Testis (tissue), 2 donors: ENCODE measurements at regions not wholly inside any gene's neighbourhood (a gene's known extent, or its start where the extent isn't known, plus 50 kb on each side); places are given as distances from the start of the nearest gene placed in this dataset.

Experiments used
- DNase-seq: peaks from one replicate; pipeline ENCODE4 v3.0.0-alpha.2; 2019
- H3K27ac ChIP-seq, 2 donors: fragments of 200-600 bp; sonication (generic); one replicate each; pipeline ENCODE4 v1.5.1; 2019
- H3K27me3 ChIP-seq: fragments of 200-600 bp; sonication (generic); one replicate; pipeline ENCODE4 v1.5.1; 2019
- H3K36me3 ChIP-seq: fragments of 200-600 bp; sonication (generic); one replicate; pipeline ENCODE4 v1.5.1; 2017; ENCODE audit warnings: low read depth; ENCODE audit errors: missing control alignments
- H3K4me1 ChIP-seq: fragments of 200-600 bp; sonication (generic); one replicate; pipeline ENCODE4 v1.5.1; 2019
- H3K4me3 ChIP-seq, 2 donors: fragments of 200-600 bp; sonication (generic); one replicate each; pipeline ENCODE4 v1.5.1; 2017 to 2019
- H3K9me3 ChIP-seq: fragments of 200-600 bp; sonication (generic); one replicate; pipeline ENCODE4 v1.5.1; 2017
- POLR2A ChIP-seq: fragments of 450-650 bp; IDR thresholded peaks from one replicate; pipeline ENCODE4 v1.6.1; 2017; ENCODE audit warnings: antibody characterized with exemption, mild to moderate bottlenecking, moderate library complexity
- WGBS, 2 donors: methylation state at CpG; one replicate each; pipeline ENCODE4 v1.1.5; 2018; 5-methylcytosine and 5-hydroxymethylcytosine counted together
- intact Hi-C: fragments of 100-400 bp; cut with DNase I; formaldehyde crosslinking; loops from one replicate; pipeline ENCODE4 v1.15.1; 2023; ENCODE audit warnings: low total_unique reads
- TF ChIP-seq, protein P1 (sequence below), 3 experiments: fragments of 450-650 bp in 2 of 3; fragments of 200-600 bp in 1 of 3; sonication (generic) in 1 of 3; IDR thresholded peaks; one replicate each; pipeline ENCODE4 v1.5.1; 2016 to 2019; ENCODE audit warnings: antibody characterized with exemption in 3 of 3, mild to moderate bottlenecking in 2 of 3, moderate library complexity in 1 of 3

DNA sequence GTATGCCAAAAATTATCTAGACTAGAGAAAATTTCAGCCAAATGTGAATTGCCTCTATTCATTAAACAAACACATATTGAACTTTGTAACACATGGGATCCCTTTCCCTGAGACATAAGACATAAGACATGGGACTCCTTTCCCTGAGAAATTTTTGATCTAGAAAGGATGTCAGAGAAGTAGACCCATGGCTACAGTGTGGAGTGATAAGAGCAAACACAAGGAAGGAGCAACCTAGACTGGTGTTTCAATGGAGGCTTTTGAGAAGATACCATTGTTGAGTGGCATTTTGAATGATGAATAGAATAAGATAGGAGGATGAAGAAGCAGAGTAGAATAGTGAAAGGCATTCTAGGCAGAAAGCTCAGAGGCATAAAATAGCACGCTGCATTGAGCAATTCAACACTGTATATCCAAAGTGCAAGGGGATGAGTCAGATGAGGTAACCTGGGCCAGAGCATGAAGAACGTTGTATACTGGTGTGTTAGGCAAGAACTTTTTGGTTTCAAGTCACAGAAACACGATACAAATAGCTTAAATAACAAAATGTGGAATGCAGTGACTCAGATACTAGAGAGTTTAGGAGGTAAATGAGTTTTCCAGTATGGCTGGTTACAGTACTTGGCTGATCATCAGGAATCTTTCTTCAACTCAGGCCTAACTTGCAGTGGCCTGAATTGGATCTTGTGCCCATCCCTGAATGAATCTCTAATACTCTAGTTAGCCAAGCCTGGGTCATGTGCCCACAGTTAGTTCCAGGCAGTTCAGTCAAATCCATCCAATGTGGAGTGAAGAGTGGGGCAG, 129.8 kb upstream of the TANK start:
- DNase-seq = no peak
- Histone ChIP-seq H3K27ac (no peak overlapping the region), H3K36me3 (no peaks in the 10 kb centered on the region), H3K4me1 (no peaks in the 10 kb centered on the region), H3K27me3 (no peaks in the 10 kb centered on the region), H3K9me3 (no peaks in the 10 kb centered on the region), H3K4me3 (no peak overlapping the region)
- TF ChIP-seq, protein P1, sequence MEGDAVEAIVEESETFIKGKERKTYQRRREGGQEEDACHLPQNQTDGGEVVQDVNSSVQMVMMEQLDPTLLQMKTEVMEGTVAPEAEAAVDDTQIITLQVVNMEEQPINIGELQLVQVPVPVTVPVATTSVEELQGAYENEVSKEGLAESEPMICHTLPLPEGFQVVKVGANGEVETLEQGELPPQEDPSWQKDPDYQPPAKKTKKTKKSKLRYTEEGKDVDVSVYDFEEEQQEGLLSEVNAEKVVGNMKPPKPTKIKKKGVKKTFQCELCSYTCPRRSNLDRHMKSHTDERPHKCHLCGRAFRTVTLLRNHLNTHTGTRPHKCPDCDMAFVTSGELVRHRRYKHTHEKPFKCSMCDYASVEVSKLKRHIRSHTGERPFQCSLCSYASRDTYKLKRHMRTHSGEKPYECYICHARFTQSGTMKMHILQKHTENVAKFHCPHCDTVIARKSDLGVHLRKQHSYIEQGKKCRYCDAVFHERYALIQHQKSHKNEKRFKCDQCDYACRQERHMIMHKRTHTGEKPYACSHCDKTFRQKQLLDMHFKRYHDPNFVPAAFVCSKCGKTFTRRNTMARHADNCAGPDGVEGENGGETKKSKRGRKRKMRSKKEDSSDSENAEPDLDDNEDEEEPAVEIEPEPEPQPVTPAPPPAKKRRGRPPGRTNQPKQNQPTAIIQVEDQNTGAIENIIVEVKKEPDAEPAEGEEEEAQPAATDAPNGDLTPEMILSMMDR (IDR thresholded peaks at IDR 0.05) = no peak
- no peak for TF ChIP-seq POLR2A
- intact Hi-C loops = no loop called here
- 77 to 86% methylated on average over 3 of the region's 3 CpGs for WGBS, 2 donors

DNA sequence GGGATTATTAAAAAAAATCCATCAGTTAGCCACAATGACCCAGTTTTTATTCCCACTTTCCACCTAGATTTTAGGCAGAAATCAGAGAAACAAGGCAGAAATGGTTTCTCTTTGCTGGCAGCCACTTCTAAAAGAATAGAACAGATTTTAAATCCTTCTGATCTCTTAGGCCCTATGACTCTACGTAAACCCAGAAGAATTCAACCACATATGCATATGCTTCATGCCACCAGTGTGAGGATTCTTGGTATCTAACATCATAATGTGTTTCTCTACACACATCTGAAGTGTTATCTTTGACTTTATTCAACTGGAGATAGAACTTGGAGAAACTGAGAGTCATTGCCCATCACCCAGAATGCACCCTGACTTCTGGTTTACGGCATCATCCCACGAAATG, 128.7 kb upstream of the TANK start:
- H3K4me3 ChIP-seq = no peak overlapping the region
- no peak overlapping the region for H3K27ac ChIP-seq
- H3K4me1 ChIP-seq = no peaks in the 10 kb centered on the region
- no peaks in the 10 kb centered on the region for H3K36me3 ChIP-seq
- H3K27me3 ChIP-seq = no peaks in the 10 kb centered on the region
- TF ChIP-seq, protein P1 (IDR thresholded peaks at IDR 0.05) = no peak
- no peak for TF ChIP-seq POLR2A
- H3K9me3 ChIP-seq = no peaks in the 10 kb centered on the region
- DNase-seq = no peak
- intact Hi-C loops = no loop called here
- 93 to 96% methylated on average over 3 of the region's 3 CpGs for WGBS, 2 donors

DNA sequence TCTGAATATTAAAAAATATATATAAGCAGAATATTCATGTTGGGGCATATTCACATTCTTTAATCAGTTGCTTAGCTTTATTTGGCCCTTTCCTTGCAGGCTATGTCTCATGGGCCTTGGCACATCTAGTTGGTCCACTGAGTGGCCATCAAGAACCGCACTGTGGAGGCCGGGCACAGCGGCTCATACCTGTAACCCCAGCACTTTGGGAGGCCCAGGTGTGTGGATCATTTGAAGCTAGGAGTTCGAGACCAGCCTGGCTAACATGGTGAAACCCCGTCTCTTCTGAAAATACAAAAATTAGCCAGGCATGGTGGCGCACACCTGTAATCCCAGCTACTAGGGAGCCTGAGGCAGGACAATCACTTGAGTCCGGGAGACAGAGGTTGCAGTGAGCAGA, 127.6 kb upstream of the TANK start:
- intact Hi-C loops = no loop called here
- DNase-seq = no peak
- Histone ChIP-seq H3K27me3 (no peaks in the 10 kb centered on the region), H3K36me3 (no peaks in the 10 kb centered on the region), H3K9me3 (no peaks in the 10 kb centered on the region), H3K4me1 (no peaks in the 10 kb centered on the region), H3K27ac (no peak overlapping the region), H3K4me3 (no peak overlapping the region)
- no peak for TF ChIP-seq POLR2A
- TF ChIP-seq, protein P1 (IDR thresholded peaks at IDR 0.05) = no peak
- WGBS, 2 donors = 92 to 98% methylated on average over 7 of the region's 7 CpGs

DNA sequence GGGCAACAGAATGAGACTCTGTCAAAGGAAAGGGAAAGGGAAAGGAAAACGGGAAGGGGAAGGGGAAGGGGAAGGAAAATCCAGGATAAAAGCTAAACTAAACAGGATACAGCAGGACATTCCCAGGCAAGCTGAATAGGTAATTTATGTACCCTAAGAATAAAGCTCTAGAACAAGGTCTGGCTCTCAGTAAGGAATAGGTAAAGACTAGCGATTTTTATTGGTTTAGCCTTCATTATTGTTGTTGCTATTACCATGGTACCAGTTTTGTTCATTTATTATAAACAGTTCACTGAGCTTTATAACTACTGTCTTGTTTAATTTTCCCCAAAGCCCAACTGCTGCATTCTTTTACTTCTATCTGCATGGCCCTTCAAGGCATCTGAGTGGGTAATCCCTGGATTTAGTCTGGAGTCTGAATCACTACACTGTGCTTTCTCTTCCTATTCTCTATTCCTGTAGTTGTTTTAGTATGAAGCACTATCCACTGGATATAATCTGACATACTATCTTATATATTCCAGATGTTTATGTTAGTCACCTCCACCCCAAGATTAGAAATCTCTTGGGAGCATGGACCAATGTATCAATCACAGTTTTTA, 127.1 kb upstream of the TANK start:
- H3K27ac ChIP-seq = no peak overlapping the region
- H3K9me3 ChIP-seq = no peaks in the 10 kb centered on the region
- no peak for DNase-seq
- no peak overlapping the region for H3K4me3 ChIP-seq
- WGBS, 2 donors = 80 to 94% methylated on average over 2 of the region's 2 CpGs
- H3K4me1 ChIP-seq = no peaks in the 10 kb centered on the region
- H3K27me3 ChIP-seq = no peaks in the 10 kb centered on the region
- no peaks in the 10 kb centered on the region for H3K36me3 ChIP-seq
- intact Hi-C loops = no loop called here
- no peak for TF ChIP-seq POLR2A
- TF ChIP-seq, protein P1 (IDR thresholded peaks at IDR 0.05) = no peak

DNA sequence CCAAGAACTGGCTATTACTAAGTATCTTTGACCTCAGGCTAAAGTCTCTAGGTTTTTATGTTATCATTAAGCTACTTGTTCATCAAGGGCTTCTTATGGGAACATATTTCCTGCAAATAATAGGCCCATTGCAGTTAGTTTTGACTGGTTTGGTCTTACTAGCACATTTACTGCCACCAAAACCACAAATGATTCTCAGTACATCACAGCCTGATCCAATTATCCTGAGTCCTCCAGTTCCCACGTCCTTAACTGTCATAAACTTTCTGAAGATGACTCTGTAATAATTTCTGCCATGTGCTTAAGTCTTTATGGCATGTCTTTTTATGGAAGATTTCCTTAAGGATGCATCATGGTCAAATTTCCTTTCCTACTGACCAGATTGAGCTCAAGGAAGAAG, 123.3 kb upstream of the TANK start:
- WGBS, 2 donors = 74 to 91% methylated on average over 1 of the region's 1 CpG
- intact Hi-C loops = no loop called here

More for the DNA sequence above, 123.3 kb upstream of the TANK start:
- no peaks in the 10 kb centered on the region for H3K36me3 ChIP-seq
- H3K27ac ChIP-seq = no peak overlapping the region
- TF ChIP-seq, protein P1 (IDR thresholded peaks at IDR 0.05) = no peak
- TF ChIP-seq POLR2A = no peak
- no peaks in the 10 kb centered on the region for H3K4me1 ChIP-seq
- no peaks in the 10 kb centered on the region for H3K9me3 ChIP-seq
- DNase-seq = no peak
- H3K4me3 ChIP-seq = no peak overlapping the region
- no peaks in the 10 kb centered on the region for H3K27me3 ChIP-seq
